ENCODE measurements at regions not wholly inside any gene's neighbourhood (a gene's known extent, or its start where the extent isn't known, plus 50 kb on each side); places are given as distances from the start of the nearest gene placed in this dataset.
A peak's percentile ranks its signal among the peaks of the same experiment; 100 is the strongest.

DNA sequence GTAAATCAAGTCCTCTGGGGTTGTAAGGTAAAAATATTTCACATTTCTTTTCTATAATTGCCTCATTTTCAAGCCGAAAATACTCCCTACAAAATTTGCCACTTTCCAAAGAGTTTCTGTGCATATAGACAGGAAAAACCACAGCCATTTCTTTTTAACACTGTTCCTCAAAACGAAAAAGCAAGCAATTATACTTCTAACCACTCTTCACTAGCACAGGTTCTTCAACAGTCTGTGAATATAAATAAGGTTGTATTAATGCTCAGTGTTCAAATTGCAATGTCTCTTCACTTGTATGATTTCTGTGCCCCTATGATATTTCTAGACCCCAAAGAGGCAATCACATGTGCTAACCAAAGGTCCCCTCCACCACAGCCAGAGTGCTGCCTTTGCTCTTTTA is 206.0 kb downstream of the SIM1 start:
- Histone ChIP-seq H3K27ac (no peak overlapping the region), H3K27me3 (no peaks in the 10 kb centered on the region), H3K4me1 (no peaks in the 10 kb centered on the region), H3K9me3 (no peaks in the 10 kb centered on the region), H3K36me3 (no peaks in the 10 kb centered on the region), H3K4me3 (no peak overlapping the region)
- WGBS, 2 donors, result 78% methylated on average over 2 of the region's 2 CpGs
- no peak for DNase-seq (ENCODE audit: low spot score in 2 of 2)
- no peak for TF ChIP-seq POLR2A (IDR thresholded peaks at IDR 0.05)
- TF ChIP-seq, protein P1, sequence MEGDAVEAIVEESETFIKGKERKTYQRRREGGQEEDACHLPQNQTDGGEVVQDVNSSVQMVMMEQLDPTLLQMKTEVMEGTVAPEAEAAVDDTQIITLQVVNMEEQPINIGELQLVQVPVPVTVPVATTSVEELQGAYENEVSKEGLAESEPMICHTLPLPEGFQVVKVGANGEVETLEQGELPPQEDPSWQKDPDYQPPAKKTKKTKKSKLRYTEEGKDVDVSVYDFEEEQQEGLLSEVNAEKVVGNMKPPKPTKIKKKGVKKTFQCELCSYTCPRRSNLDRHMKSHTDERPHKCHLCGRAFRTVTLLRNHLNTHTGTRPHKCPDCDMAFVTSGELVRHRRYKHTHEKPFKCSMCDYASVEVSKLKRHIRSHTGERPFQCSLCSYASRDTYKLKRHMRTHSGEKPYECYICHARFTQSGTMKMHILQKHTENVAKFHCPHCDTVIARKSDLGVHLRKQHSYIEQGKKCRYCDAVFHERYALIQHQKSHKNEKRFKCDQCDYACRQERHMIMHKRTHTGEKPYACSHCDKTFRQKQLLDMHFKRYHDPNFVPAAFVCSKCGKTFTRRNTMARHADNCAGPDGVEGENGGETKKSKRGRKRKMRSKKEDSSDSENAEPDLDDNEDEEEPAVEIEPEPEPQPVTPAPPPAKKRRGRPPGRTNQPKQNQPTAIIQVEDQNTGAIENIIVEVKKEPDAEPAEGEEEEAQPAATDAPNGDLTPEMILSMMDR (IDR thresholded peaks at IDR 0.05), result no peak
- no peak for TF ChIP-seq EP300 (IDR thresholded peaks at IDR 0.05)

DNA sequence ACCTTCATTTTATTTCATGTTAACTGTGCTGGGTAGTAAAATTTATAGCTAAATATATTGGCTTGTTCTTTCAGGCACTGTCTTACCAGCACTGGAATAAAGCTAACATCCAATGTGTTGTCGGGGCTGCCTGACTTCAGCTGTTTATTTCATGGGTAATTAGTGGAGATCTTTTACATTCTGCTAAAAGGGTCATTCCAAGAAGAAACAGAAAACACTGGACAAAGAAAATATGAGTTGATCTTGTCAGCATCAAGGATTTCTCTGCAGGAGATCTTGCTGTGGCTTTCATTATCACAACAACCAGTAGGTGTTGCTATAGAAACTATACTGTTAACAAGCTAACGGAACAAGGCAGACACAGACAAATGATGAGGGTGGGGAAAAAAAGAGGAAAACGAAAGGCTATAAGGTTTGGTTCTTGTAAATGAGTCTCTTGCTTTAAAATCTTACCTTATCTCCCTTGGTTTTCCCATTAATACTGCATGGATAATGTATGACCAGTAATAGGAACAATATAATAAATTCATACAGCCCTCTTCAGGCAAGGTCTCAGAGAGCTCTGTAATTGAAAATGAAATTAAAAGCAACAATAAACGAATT is 206.8 kb downstream of the SIM1 start:
- 25 to 28% methylated on average over 4 of the region's 4 CpGs for WGBS, 2 donors
- no peaks in the 10 kb centered on the region for H3K4me1 ChIP-seq
- H3K4me3 ChIP-seq, result no peak overlapping the region
- H3K9me3 ChIP-seq, result no peaks in the 10 kb centered on the region
- H3K27me3 ChIP-seq, result no peaks in the 10 kb centered on the region
- H3K36me3 ChIP-seq, result no peaks in the 10 kb centered on the region
- TF ChIP-seq EP300 (IDR thresholded peaks at IDR 0.05) (no peak), POLR2A (IDR thresholded peaks at IDR 0.05) (no peak)
- TF ChIP-seq, protein P1 (IDR thresholded peaks at IDR 0.05), result no peak
- no peak for DNase-seq (ENCODE audit: low spot score in 2 of 2)
- H3K27ac ChIP-seq, result no peak overlapping the region

DNA sequence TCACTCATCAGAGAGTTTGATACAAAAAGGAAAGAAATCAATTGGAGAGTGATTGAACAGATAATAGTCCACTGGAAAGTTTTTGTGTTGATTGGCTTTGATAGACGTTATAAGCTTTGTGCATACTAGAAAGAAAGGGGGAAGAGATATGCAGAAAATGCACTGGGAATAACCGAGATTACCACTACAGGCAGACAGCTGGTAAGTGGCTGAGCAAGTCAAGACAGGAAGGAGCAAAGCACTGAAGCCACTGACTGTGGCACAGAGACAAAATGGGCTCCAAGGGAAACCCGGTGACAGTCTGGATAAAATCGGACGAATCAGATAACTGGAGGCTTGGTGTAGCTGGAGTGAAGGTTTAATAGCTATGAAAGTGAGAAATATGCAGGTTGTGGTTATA is 209.0 kb downstream of the SIM1 start:
- no peak for TF ChIP-seq EP300 (IDR thresholded peaks at IDR 0.05)
- TF ChIP-seq POLR2A (IDR thresholded peaks at IDR 0.05), result no peak
- TF ChIP-seq, protein P1 (IDR thresholded peaks at IDR 0.05), result no peak
- 74 to 82% methylated on average over 5 of the region's 5 CpGs for WGBS, 2 donors
- H3K4me1 ChIP-seq, result no peaks in the 10 kb centered on the region
- no peak for DNase-seq (ENCODE audit: low spot score in 2 of 2)
- H3K27ac ChIP-seq, result no peak overlapping the region
- no peak overlapping the region for H3K4me3 ChIP-seq
- no peaks in the 10 kb centered on the region for H3K36me3 ChIP-seq
- no peaks in the 10 kb centered on the region for H3K27me3 ChIP-seq
- no peaks in the 10 kb centered on the region for H3K9me3 ChIP-seq

DNA sequence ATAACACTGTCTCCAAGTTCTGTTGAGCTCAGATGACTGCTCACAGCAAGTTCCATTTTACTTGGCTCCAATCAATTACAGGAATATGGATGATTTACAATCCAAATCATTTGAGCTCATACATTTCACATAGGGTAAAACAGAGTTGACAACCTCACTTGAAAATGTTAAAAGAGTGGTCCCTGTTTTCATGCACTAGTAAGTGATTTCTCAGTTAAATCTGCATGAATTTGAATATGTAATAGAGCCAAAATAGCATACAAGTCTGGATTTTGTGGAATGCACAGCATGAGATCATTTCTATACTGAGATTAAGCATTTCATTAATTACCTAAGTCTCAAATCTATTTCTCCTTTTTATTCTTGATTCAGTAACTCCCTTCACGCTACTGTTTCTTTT is 217.6 kb downstream of the SIM1 start:
- no peaks in the 10 kb centered on the region for H3K36me3 ChIP-seq
- DNase-seq (ENCODE audit: low spot score in 2 of 2), result no peak
- no peaks in the 10 kb centered on the region for H3K27me3 ChIP-seq
- H3K9me3 ChIP-seq, result no peaks in the 10 kb centered on the region
- H3K4me1 ChIP-seq, result no peaks in the 10 kb centered on the region
- 44 to 52% methylated on average over 1 of the region's 1 CpG for WGBS, 2 donors
- no peak overlapping the region for H3K4me3 ChIP-seq
- H3K27ac ChIP-seq, result peak overlapping the region in 1 of 4 donors; percentile 34
- TF ChIP-seq POLR2A (IDR thresholded peaks at IDR 0.05), result no peak
- TF ChIP-seq, protein P1 (IDR thresholded peaks at IDR 0.05), result no peak
- no peak for TF ChIP-seq EP300 (IDR thresholded peaks at IDR 0.05)

DNA sequence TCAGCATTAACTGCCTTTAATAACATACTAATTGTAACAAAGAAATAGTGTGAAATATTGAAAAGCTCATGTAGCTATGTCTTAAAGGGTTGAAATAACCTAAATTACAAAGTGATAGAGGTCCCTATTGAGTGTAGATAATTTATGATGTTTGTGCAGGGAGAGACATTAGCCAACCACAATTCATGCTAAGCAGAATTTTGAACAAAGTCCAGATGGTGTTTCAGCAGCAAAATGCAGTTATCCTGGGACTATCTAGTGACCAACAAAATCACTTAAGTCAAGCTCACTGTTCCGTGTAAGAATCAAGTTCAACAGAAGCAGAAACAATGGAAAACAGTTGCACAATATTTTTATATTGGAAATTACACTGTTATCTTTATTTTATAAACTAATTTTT is 218.5 kb downstream of the SIM1 start:
- Histone ChIP-seq H3K4me3 (no peak overlapping the region), H3K9me3 (no peaks in the 10 kb centered on the region), H3K36me3 (no peaks in the 10 kb centered on the region), H3K4me1 (no peaks in the 10 kb centered on the region), H3K27me3 (no peaks in the 10 kb centered on the region), H3K27ac (no peak overlapping the region)
- no peak for DNase-seq (ENCODE audit: low spot score in 2 of 2)
- TF ChIP-seq, protein P1 (IDR thresholded peaks at IDR 0.05), result no peak
- no peak for TF ChIP-seq EP300 (IDR thresholded peaks at IDR 0.05)
- no peak for TF ChIP-seq POLR2A (IDR thresholded peaks at IDR 0.05)
- WGBS, 2 donors, result 40 to 42% methylated on average over 1 of the region's 1 CpG

Data from tibial nerve (tissue), 4 donors.